Thoracic aorta (tissue), 2 donors: ENCODE measurements at regions not wholly inside any gene's neighbourhood (a gene's known extent, or its start where the extent isn't known, plus 50 kb on each side); places are given as distances from the start of the nearest gene placed in this dataset.

Source experiments
- ATAC-seq: fragments of 150-250 bp; one replicate; pipeline ENCODE4 v1.8.0; 2017; ENCODE audit warnings: low read depth; ENCODE audit not compliant: insufficient number of reproducible peaks, low FRiP score
- DNase-seq: peaks from one replicate; pipeline ENCODE4 v3.0.0-alpha.2; 2020; ENCODE audit warnings: low spot score
- H3K27ac ChIP-seq, 2 donors: fragments of 200-600 bp; sonication (generic); 1 replicate in 1 of 2; 2 replicates in 1 of 2; pipeline ENCODE4 v1.5.1; 2016; ENCODE audit warnings: mild to moderate bottlenecking in 2 of 2, moderate library complexity in 2 of 2
- H3K27me3 ChIP-seq: fragments of 200-600 bp; sonication (generic); replicated peaks from 2 replicates; pipeline ENCODE4 v1.6.0; 2016; ENCODE audit warnings: mild to moderate bottlenecking; ENCODE audit not compliant: insufficient read depth
- H3K36me3 ChIP-seq: fragments of 200-600 bp; sonication (generic); one replicate; pipeline ENCODE4 v1.5.1; 2016
- H3K4me1 ChIP-seq, 2 donors: fragments of 200-600 bp; sonication (generic); 1 replicate in 1 of 2; 2 replicates in 1 of 2; pipeline versions ENCODE4 v1.5.1 to v1.6.0; 2016; ENCODE audit warnings: low read depth in 2 of 2, mild to moderate bottlenecking in 1 of 2; ENCODE audit not compliant: control insufficient read depth in 1 of 2
- H3K4me3 ChIP-seq: fragments of 200-600 bp; sonication (generic); 2 replicates; pipeline ENCODE4 v1.5.1; 2016; ENCODE audit warnings: mild to moderate bottlenecking
- H3K9me3 ChIP-seq: fragments of 200-600 bp; sonication (generic); 2 replicates; pipeline ENCODE4 v1.5.1; 2016
- TF ChIP-seq, protein P1 (sequence below): fragments of 200-600 bp; sonication (generic); IDR thresholded peaks from one replicate; pipeline ENCODE4 v1.5.1; 2019; ENCODE audit warnings: antibody characterized with exemption

DNA sequence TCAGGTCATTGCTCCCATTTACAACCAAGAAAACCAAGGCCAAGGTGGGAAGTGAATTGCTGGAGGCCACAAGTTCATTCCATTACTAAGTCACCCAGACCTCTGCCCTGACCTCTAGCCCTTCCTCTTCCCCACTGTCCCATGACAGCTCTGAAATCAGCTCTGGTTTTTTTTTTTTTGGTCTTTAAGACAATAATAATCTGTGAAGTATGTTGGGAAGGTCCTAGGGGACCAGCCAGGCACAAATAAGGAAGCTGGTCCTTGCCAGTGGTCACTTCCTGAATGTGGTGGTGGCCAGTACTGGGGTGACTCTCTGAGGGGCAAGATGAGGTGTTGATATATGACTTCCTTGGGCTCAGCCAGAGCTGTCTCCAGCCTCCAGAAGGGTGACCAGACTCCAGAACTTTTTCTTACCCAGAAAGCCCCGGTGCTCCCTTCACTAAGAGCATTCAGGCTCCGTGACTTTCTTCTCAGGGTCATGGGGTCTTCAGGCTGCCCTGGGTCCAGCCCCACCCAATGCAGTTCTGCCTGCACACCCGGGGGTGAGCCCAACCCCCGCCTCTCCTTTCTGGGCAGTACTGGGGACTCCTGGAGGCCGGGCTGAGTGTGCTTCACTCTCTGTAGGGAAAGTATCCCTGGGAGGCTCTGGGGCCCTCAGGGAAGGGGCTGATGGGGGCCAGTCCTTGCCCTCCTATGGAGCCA is 159.6 kb downstream of the PTPRU start:
- H3K27ac ChIP-seq = no peak overlapping the region
- peaks cover 3% of the 10 kb centered on the region for H3K9me3 ChIP-seq
- no peaks in the 10 kb centered on the region for H3K4me1 ChIP-seq
- no peaks in the 10 kb centered on the region for H3K36me3 ChIP-seq
- H3K4me3 ChIP-seq = no peak overlapping the region
- no peak for DNase-seq
- no peaks in the 10 kb centered on the region for H3K27me3 ChIP-seq
- TF ChIP-seq, protein P1, sequence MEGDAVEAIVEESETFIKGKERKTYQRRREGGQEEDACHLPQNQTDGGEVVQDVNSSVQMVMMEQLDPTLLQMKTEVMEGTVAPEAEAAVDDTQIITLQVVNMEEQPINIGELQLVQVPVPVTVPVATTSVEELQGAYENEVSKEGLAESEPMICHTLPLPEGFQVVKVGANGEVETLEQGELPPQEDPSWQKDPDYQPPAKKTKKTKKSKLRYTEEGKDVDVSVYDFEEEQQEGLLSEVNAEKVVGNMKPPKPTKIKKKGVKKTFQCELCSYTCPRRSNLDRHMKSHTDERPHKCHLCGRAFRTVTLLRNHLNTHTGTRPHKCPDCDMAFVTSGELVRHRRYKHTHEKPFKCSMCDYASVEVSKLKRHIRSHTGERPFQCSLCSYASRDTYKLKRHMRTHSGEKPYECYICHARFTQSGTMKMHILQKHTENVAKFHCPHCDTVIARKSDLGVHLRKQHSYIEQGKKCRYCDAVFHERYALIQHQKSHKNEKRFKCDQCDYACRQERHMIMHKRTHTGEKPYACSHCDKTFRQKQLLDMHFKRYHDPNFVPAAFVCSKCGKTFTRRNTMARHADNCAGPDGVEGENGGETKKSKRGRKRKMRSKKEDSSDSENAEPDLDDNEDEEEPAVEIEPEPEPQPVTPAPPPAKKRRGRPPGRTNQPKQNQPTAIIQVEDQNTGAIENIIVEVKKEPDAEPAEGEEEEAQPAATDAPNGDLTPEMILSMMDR = no peak
- no peak for ATAC-seq

DNA sequence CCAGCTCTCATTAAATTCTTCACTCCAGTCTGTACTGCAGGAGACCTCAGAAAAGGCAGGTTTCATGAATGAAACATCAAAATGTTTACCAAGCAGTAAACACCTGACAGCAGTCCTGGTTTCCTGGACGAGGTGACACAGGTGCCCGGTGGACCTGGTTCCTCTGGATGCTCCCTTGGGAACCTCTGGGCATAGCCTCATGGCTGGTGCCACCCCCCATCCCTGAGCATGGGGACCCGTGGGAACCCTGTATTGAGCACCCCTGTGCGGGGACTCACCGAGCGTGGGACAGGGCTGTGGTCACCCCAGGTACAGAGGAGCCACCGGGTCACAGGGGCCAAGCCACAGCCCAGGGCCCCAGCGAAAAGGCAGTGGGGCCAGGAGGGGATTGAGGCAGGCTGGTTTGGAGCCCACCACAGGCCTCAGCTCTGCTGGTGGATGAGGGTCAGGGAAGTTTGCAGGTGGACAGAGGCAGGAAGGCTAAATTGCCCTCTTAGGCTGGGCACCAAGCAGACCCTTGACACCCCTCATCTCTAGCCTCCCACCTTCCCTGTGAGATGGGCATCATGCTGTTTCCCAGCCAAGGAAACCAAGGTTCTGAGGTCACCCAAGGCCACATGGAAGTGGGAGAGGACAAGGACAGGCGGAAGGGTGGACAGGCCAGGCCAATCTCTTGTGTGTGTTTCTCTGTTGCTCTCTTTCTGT is 158.4 kb downstream of the PTPRU start:
- Histone ChIP-seq H3K4me1 (no peaks in the 10 kb centered on the region), H3K27ac (no peak overlapping the region), H3K4me3 (no peak overlapping the region), H3K9me3 (peaks cover 3% of the 10 kb centered on the region), H3K36me3 (no peaks in the 10 kb centered on the region), H3K27me3 (no peaks in the 10 kb centered on the region)
- ATAC-seq (no peak), DNase-seq (no peak)
- TF ChIP-seq, protein P1 = no peak

DNA sequence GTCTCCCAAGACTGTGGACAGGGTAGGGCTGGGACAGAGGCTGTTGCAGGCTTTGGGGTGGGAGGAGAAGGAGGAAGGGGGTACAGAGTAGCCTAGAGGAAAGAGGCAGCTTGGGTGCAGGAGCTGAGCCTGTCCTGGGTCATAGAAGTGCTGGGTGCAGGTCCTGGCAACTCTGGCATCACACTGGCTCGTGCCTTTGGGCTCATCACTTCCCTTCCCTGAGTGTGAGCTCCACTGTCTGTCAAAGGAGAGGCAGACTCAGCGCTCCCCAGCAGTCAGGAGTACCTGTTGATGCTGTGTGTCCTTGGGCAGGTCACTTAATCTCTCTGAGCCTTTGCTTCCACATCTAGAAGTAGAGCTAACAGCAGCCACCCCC is 157.1 kb downstream of the PTPRU start:
- H3K36me3 ChIP-seq = no peaks in the 10 kb centered on the region
- no peaks in the 10 kb centered on the region for H3K9me3 ChIP-seq
- H3K27ac ChIP-seq = no peak overlapping the region
- H3K27me3 ChIP-seq = no peaks in the 10 kb centered on the region
- no peak overlapping the region for H3K4me3 ChIP-seq
- DNase-seq (no peak), ATAC-seq (no peak)
- H3K4me1 ChIP-seq = no peaks in the 10 kb centered on the region
- TF ChIP-seq, protein P1 = no peak

DNA sequence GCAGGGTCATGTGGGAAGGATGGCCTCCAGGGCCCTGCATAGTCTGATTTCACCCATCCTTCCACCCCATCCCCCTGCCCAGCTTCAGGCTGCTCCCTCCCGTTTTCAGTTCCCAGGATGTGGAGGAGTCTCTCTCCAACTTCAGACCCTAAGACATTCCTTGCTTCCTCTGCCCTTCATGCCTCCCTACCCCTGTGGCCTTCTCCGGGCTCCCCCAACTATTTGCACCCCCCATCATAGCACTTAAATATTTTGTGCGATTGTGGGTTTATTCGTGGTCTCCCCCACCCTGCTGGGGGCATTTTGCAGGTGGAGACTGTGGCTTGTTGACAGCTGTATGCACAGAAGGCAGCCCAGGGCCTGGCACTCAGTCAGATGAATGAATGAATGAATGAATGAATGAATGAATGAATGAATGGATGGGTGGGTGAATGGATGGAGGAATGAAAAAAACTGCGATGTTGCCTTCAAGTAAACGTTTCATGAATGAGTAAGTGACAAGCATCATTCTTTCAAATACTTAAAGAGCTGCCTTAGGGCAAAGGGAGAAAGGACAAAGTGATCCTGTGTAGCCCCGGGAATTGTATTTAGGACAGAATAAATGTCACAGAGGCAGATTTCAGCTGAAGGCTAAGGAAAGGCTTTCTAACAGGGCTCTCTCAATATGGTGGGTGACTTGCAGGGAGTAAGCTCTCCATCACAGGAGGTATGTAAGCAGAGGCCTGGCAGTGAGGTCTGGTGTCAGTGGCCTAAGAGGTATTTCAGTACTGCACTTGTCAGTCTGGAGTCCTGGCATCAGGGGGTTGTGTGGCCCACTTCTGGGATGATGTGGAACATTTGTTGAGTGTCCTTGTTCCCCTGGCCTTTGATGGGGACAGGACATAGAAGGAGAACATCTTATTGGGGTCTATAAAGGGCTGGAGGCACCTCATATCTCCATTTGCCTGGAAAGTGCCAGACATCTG is 156.4 kb downstream of the PTPRU start:
- H3K9me3 ChIP-seq = no peaks in the 10 kb centered on the region
- no peaks in the 10 kb centered on the region for H3K36me3 ChIP-seq
- H3K4me3 ChIP-seq = no peak overlapping the region
- no peaks in the 10 kb centered on the region for H3K27me3 ChIP-seq
- H3K27ac ChIP-seq = no peak overlapping the region
- TF ChIP-seq, protein P1 = no peak
- no peak for ATAC-seq
- no peak for DNase-seq
- H3K4me1 ChIP-seq = no peaks in the 10 kb centered on the region

DNA sequence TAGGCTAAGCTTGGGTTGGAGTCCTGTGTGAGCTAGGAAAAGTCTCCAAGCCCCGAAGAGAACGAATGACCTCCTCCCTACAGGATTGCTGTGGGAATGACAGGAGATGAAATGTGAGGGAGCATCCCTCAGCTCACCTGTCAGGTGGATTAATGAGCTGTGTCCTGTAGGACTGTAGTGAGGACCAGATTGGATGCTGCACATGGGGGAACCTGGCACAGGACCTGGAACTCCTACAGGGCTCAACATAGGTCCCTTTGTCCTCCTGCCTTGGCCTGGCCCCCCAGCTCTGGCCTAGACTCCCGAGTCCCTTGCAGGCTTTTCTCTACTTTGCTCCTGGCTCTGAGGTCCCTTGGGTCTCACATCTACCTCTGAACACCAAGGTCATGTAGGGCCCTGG is 155.7 kb downstream of the PTPRU start:
- Histone ChIP-seq H3K4me3 (no peak overlapping the region), H3K4me1 (no peaks in the 10 kb centered on the region), H3K27me3 (no peaks in the 10 kb centered on the region), H3K36me3 (no peaks in the 10 kb centered on the region), H3K27ac (no peak overlapping the region), H3K9me3 (no peaks in the 10 kb centered on the region)
- TF ChIP-seq, protein P1 = no peak
- DNase-seq = no peak
- ATAC-seq = no peak
